Loucy (cell line): ENCODE measurements at regions not wholly inside any gene's neighbourhood (a gene's known extent, or its start where the extent isn't known, plus 50 kb on each side); places are given as distances from the start of the nearest gene placed in this dataset.

ENCODE experiments used
- CTCF ChIP-seq: fragments of 200-600 bp; sonication (generic); conservative IDR thresholded peaks from 2 replicates; pipeline ENCODE4 v1.5.1; 2014; ENCODE audit warnings: mild to moderate bottlenecking, antibody characterized with exemption, low read length
- EZH2phosphoT487 ChIP-seq: fragments of 200-600 bp; IDR thresholded peaks from 2 replicates; pipeline ENCODE4 v1.6.1; 2018; ENCODE audit warnings: antibody characterized with exemption, mild to moderate bottlenecking, moderate library complexity, borderline replicate concordance

- TF ChIP-seq CTCF, result no peak
- TF ChIP-seq EZH2phosphoT487, result no peak
Measured at GRCh38 chr14:81765651-81766275, 232.1 kb upstream of the SEL1L start.
